CD4-positive, alpha-beta T cell treated with Interleukin-6 at 100 ng/mL for 8 hours (primary cell): ENCODE measurements at regions not wholly inside any gene's neighbourhood (a gene's known extent, or its start where the extent isn't known, plus 50 kb on each side); places are given as distances from the start of the nearest gene placed in this dataset.

ENCODE experiments used
- DNase-seq: peaks from one replicate; pipeline ENCODE4 v3.0.0-alpha.2; 2020; ENCODE audit warnings: mixed read lengths, low spot score

GRCh38 chr9:81116340-81117137 lies 572.8 kb downstream of the TLE1 start:
- DNase-seq: no peak

GRCh38 chr9:81113453-81114124 lies 575.8 kb downstream of the TLE1 start:
- no peak for DNase-seq

- no peak for DNase-seq
These were observed 576.5 kb downstream of the TLE1 start for GRCh38 chr9:81112627-81113452.

- DNase-seq: no peak
These were observed 580.5 kb downstream of the TLE1 start for GRCh38 chr9:81108821-81109220.

- DNase-seq: no peak
These were observed 581.0 kb downstream of the TLE1 start for GRCh38 chr9:81108391-81108790.

GRCh38 chr9:81103597-81104471 lies 585.5 kb downstream of the TLE1 start:
- no peak for DNase-seq

GRCh38 chr9:81097131-81097847 lies 592.1 kb downstream of the TLE1 start:
- no peak for DNase-seq

- DNase-seq: no peak
These were observed 592.7 kb downstream of the TLE1 start for GRCh38 chr9:81096625-81097024.

- DNase-seq: no peak
These were observed 597.3 kb downstream of the TLE1 start for GRCh38 chr9:81092057-81092456.

- no peak for DNase-seq
These were observed 601.0 kb downstream of the TLE1 start for GRCh38 chr9:81088341-81088740.

GRCh38 chr9:81086416-81086815 lies 602.9 kb downstream of the TLE1 start:
- no peak for DNase-seq

- no peak for DNase-seq
These were observed 605.4 kb downstream of the TLE1 start for GRCh38 chr9:81083854-81084512.

GRCh38 chr9:81083067-81083466 lies 606.3 kb downstream of the TLE1 start:
- DNase-seq: no peak

- no peak for DNase-seq
These were observed 607.1 kb downstream of the TLE1 start for GRCh38 chr9:81082221-81082620.

GRCh38 chr9:81080900-81081299 lies 608.4 kb downstream of the TLE1 start:
- DNase-seq: no peak

GRCh38 chr9:81080185-81080584 lies 609.2 kb downstream of the TLE1 start:
- no peak for DNase-seq

- DNase-seq: no peak
These were observed 610.3 kb downstream of the TLE1 start for GRCh38 chr9:81079055-81079454.

GRCh38 chr9:81078555-81078954 lies 610.8 kb downstream of the TLE1 start:
- DNase-seq: no peak

GRCh38 chr9:81077572-81077971 lies 611.8 kb downstream of the TLE1 start:
- no peak for DNase-seq

GRCh38 chr9:81076131-81076530 lies 613.2 kb downstream of the TLE1 start:
- no peak for DNase-seq

GRCh38 chr9:81074221-81074620 lies 615.1 kb downstream of the TLE1 start:
- DNase-seq: no peak
